ENCODE measurements at regions not wholly inside any gene's neighbourhood (a gene's known extent, or its start where the extent isn't known, plus 50 kb on each side); places are given as distances from the start of the nearest gene placed in this dataset.
"Not testable (repeated sequence)": the region's sequence is repeated elsewhere in the genome, so short reads cannot be mapped to it uniquely, and the experiment has no call there.

GRCh38 chr6:135658481-135658880 is 160.9 kb upstream of the AHI1 start:
- no peak for DNase-seq

DNA sequence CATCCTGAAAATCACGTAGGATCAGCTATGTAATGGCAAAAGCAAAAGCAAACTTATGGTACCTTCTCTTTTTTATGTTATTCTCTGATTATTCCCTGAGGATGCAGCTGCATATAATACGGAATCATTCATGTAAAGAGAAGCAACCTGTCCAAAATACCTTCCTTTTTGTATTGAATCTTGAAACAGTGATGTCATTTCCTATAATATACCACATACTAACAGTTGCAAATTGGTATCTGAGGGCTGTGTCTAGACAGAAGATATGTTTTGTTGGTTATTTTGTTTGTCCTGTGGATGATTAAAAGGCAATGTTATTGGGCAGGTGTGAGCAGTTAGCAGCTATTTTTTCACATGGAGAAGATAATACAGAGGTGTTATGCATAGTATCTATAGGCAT is 161.4 kb upstream of the AHI1 start:
- no peak for DNase-seq

GRCh38 chr6:135664527-135664926 is 167.0 kb upstream of the AHI1 start:
- no peak for DNase-seq

- DNase-seq, result no peak
These were observed 168.4 kb upstream of the AHI1 start for GRCh38 chr6:135665935-135666334.

GRCh38 chr6:135667691-135668455 is 170.3 kb upstream of the AHI1 start:
- DNase-seq, result no peak

DNA sequence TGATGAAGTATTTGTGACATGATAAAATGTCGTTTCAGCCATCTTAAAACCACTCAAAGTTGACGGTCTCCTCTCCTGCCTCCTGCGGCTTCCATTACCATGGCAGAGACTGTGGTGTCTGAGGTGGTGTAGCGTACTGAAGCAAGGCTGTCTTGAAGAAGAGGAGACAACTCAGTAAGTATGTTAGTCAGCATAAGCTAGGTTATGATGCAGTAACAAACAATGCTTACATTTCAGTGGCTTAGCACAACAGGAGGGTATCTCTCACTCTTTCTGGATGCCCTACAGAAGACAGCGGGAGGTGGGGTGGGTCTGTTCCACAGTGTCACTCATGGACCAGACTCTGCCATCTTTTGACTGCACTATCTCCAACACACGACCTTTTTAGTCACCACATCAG is 174.7 kb upstream of the AHI1 start:
- no peak for DNase-seq

DNA sequence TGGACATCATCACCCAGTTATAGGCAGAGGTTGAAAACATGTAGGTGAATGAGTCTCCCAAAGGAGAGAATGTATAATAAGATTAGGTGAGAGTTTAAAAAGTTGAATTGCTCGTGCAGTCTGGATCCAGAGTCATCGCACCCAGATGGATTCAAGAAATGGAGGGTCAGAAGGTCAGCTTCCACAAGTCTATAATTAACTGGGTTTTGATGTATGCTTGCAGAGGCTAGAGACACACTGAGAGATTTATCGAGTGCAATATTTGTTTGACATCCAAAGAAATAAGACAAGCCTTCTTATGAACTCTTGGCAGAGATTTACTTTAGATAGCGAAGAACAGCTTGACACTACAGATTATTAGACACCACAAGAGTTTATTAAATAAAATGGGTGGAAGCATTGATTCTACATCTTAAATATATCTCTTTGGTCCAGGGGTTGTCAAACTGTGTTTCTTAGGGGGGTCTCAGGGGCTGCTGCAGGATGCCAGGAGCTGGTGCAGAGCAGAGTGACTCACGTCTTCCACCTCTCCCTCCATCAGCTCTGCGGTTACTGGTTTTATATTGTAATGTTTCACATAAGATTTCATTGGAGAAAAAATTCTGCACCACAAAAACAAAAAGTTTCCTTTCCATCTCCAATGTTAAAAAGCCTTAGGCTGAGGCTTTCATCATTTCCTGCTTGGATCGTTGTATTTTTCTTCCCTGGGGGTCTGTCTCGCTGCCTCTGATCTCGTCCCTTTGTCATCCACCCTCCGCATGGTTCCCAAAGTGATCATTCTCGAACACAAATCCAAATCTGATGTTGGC is 176.2 kb upstream of the AHI1 start:
- no peak for DNase-seq

GRCh38 chr6:135675026-135675425 is 176.5 kb upstream of the PDE7B start:
- no peak for DNase-seq

DNA sequence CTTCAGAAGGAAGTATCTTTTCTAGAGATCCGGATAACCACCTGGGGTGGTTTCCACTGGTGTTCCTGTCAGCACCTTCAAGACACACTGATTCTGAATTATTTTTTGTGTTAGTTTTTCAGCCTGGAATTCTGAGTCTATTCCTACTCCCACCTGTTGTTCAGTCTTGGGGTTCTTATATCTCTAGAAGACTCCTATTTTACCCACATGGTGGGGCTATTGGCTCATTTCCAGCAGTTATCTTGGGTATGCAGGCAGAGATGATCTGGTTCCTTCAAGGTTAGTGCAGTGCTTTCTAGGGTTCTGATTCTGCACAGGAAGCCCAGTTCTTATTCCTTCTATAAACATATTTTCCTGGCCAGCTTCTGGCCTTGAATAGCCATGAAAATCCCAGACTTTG is 175.6 kb upstream of the PDE7B start:
- DNase-seq, result peak; percentile 62

- no peak for DNase-seq
These were observed 170.3 kb upstream of the PDE7B start for GRCh38 chr6:135680964-135681913.

- no peak for DNase-seq
These were observed 164.7 kb upstream of the PDE7B start for GRCh38 chr6:135686784-135687301.

DNA sequence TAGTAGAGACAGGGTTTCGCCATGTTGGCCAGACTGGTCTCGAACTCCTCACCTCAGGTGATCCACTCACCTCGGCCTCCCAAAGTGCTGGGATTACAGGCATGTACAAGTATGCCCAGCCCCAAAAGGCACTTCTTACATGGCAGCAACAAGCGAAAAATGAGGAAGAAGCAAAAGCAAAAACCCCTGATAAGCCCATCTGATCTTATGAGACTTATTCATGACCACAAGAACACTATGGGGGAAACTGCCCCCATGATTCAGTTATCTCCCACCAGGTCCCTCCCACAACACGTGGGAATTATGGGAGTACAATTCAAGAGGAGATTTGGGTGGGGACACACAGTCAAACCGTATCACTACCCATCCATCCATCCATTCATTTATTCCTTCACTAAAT is 163.0 kb upstream of the PDE7B start:
- not testable (repeated sequence) for DNase-seq

- no peak for DNase-seq
These were observed 159.1 kb upstream of the PDE7B start for GRCh38 chr6:135692426-135692825.

GRCh38 chr6:135693811-135694370 is 157.6 kb upstream of the PDE7B start:
- no peak for DNase-seq

- DNase-seq, result no peak
These were observed 151.8 kb upstream of the PDE7B start for GRCh38 chr6:135699705-135700104.

- no peak for DNase-seq
These were observed 150.1 kb upstream of the PDE7B start for GRCh38 chr6:135701426-135701825.

DNA sequence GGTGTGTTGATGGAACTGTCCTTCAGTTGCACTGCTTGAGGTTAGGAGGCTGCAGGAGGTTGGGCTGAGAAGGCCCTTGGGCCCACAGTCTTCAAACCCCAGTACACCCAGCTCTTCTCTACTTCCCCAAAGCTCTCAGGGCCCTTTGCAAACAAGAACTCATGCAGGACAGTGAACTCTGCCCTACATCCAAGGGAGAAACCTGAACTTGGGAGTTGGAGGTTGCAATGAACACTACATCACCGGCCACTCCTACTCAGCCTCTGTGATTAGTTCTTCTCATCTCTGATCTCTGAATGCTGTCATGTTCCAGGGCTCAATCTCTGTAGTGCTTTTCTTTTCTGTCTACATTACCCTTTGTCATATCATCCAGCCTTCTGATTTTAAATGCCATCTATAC is 148.5 kb upstream of the PDE7B start:
- no peak for DNase-seq

GRCh38 chr6:135703621-135704020 is 147.9 kb upstream of the PDE7B start:
- DNase-seq, result no peak

GRCh38 chr6:135707426-135707825 is 144.1 kb upstream of the PDE7B start:
- DNase-seq, result no peak

DNA sequence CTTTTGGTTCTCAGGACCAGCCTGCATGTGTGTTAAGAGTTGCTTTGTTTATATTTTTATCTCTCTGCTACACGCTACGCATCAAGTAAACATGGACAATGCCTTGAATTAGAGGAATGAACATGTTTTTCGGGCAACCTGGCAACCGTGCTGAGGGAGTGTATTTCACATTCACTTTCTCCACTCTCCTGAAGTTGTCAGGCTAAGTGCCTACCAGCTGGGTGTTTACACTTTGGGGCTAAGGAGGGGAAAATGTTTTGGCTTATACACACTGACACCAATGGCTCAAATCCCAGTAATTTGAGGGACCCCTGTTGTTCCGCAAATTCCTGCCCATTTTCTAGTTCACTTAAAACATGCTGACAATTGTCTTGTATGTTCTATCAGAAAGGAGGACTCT is 141.5 kb upstream of the PDE7B start:
- no peak for DNase-seq

DNA sequence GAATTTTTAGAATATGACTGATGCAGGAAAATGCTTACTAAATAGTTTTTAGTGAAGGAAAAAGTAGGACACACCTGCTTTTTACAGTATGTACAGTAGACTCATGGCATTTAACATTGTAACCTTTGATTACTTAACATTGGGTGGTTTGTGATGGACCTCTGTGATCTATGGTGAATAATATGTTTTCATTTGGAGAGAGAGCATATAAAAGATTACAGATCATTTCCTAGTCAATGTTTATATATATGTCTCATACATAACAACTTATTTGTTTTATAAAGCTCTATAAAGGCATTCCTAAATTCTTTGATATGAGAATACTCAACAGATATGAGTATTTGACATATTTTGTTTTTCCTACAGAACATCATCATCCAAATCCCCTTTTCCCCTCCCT is 129.3 kb upstream of the PDE7B start:
- DNase-seq, result no peak

GRCh38 chr6:135722679-135723078 is 128.8 kb upstream of the PDE7B start:
- no peak for DNase-seq

- DNase-seq, result no peak
These were observed 122.9 kb upstream of the PDE7B start for GRCh38 chr6:135728589-135728988.
